ENCODE measurements at regions not wholly inside any gene's neighbourhood (a gene's known extent, or its start where the extent isn't known, plus 50 kb on each side); places are given as distances from the start of the nearest gene placed in this dataset.
"Not testable (repeated sequence)": the region's sequence is repeated elsewhere in the genome, so short reads cannot be mapped to it uniquely, and the experiment has no call there.

DNA sequence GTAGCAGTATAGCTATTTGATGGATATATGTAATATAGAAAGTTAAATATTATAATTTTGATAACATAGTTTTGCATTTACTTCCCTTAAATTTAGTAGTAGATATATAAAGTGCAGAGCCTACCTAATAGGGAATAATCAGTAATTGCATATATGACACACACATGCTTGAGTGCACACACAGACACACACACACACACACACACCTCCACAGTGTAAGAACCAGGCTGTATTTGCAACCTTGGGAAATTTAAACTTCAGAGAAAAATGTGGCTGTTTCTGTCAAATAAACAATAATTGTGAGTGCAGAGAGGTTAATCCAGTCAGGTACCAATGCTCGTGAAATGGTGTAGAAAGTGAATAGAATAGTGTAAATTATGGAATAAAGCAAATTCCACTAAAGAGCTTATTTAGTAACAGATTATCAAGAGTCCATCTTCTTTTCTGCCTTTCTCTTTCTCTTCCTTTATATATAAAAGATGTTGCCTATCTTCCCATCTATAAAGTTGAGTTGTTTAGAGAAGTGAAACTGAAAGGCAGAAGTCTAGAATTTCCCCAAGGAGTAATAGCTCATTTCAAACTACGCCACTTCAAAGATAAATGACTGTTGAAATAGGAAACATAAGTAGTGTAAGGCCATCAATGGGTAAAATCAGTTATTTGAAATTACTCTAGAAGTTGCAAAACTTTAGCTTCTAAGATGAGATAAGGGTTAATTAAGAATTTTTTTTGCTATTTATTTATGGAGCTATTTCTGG lies 273.7 kb downstream of the SRGAP2C start:
- Histone ChIP-seq H3K9ac (ENCODE audit: low read depth in 1 of 2, low read length in 2 of 2) (no peak overlapping the region), H3K27me3 (ENCODE audit: control insufficient read depth in 4 of 4, insufficient read depth in 4 of 4, low read length in 3 of 4) (no peaks in the 10 kb centered on the region), H3K4me3 (ENCODE audit: low read depth in 1 of 3, low read length in 3 of 3) (no peak overlapping the region), H3K27ac (ENCODE audit: low read depth in 1 of 2, low read length in 2 of 2) (no peak overlapping the region), H3K4me1 (ENCODE audit: control insufficient read depth in 4 of 4, insufficient read depth in 4 of 4, low read length in 3 of 4) (no peaks in the 10 kb centered on the region), H3K36me3 (ENCODE audit: control insufficient read depth in 4 of 4, insufficient read depth in 3 of 4, low read depth in 1 of 4, low read length in 3 of 4) (no peaks in the 10 kb centered on the region), H3K9me3 (ENCODE audit: control insufficient read depth in 4 of 4, low read length in 3 of 4) (no peaks in the 10 kb centered on the region)
- TF ChIP-seq TAF1 (conservative IDR thresholded peaks at IDR 0.05), result no peak
- TF ChIP-seq RXRA (IDR thresholded peaks at IDR 0.05), result no peak
- no peak for TF ChIP-seq ZBTB33 (IDR thresholded peaks at IDR 0.05)
- no peak for TF ChIP-seq GABPA (IDR thresholded peaks at IDR 0.05 in 1 of 2, conservative IDR thresholded peaks at IDR 0.05 in 1 of 2)
- TF ChIP-seq HNF4A (conservative IDR thresholded peaks at IDR 0.05), result no peak
- no peak for TF ChIP-seq CTCF (IDR thresholded peaks at IDR 0.05; ENCODE audit: low read depth, low read length, missing input control)
- TF ChIP-seq NR2F2 (IDR thresholded peaks at IDR 0.05), result no peak
- no peak for TF ChIP-seq SP1 (IDR thresholded peaks at IDR 0.05)
- no peak for TF ChIP-seq RAD21 (IDR thresholded peaks at IDR 0.05)
- no peak for TF ChIP-seq HNF4G (IDR thresholded peaks at IDR 0.05)
- no peak for TF ChIP-seq YY1 (IDR thresholded peaks at IDR 0.05)
- TF ChIP-seq ATF3 (IDR thresholded peaks at IDR 0.05), result no peak
- TF ChIP-seq EGR1 (IDR thresholded peaks at IDR 0.05; ENCODE audit: low read depth in 2 of 2), result no peak
- 72% methylated on average over 2 of the region's 2 CpGs for WGBS
- DNase-seq (ENCODE audit: low spot score), result no peak

- Histone ChIP-seq H3K4me3 (ENCODE audit: low read depth in 1 of 3, low read length in 3 of 3) (no peak overlapping the region), H3K36me3 (ENCODE audit: control insufficient read depth in 4 of 4, insufficient read depth in 3 of 4, low read depth in 1 of 4, low read length in 3 of 4) (no peaks in the 10 kb centered on the region), H3K27ac (ENCODE audit: low read depth in 1 of 2, low read length in 2 of 2) (no peak overlapping the region), H3K9me3 (ENCODE audit: control insufficient read depth in 4 of 4, low read length in 3 of 4) (no peaks in the 10 kb centered on the region), H3K27me3 (ENCODE audit: control insufficient read depth in 4 of 4, insufficient read depth in 4 of 4, low read length in 3 of 4) (no peaks in the 10 kb centered on the region), H3K4me1 (ENCODE audit: control insufficient read depth in 4 of 4, insufficient read depth in 4 of 4, low read length in 3 of 4) (no peaks in the 10 kb centered on the region), H3K9ac (ENCODE audit: low read depth in 1 of 2, low read length in 2 of 2) (no peak overlapping the region)
- 88% methylated on average over 2 of the region's 2 CpGs for WGBS
- TF ChIP-seq FOXA2 (IDR thresholded peaks at IDR 0.05), result no peak
- TF ChIP-seq HNF4A (conservative IDR thresholded peaks at IDR 0.05), result no peak
- TF ChIP-seq TAF1 (conservative IDR thresholded peaks at IDR 0.05), result no peak
- TF ChIP-seq YY1 (IDR thresholded peaks at IDR 0.05), result no peak
- no peak for TF ChIP-seq RXRA (IDR thresholded peaks at IDR 0.05)
- TF ChIP-seq EGR1 (IDR thresholded peaks at IDR 0.05; ENCODE audit: low read depth in 2 of 2), result no peak
- no peak for TF ChIP-seq RAD21 (IDR thresholded peaks at IDR 0.05)
- no peak for TF ChIP-seq GABPA (IDR thresholded peaks at IDR 0.05 in 1 of 2, conservative IDR thresholded peaks at IDR 0.05 in 1 of 2)
- no peak for TF ChIP-seq MAX (IDR thresholded peaks at IDR 0.05)
- no peak for TF ChIP-seq SP1 (IDR thresholded peaks at IDR 0.05)
- TF ChIP-seq NR2F2 (IDR thresholded peaks at IDR 0.05), result no peak
- no peak for TF ChIP-seq ATF3 (IDR thresholded peaks at IDR 0.05)
- TF ChIP-seq JUND (IDR thresholded peaks at IDR 0.05), result no peak
- TF ChIP-seq FOXA1 (IDR thresholded peaks at IDR 0.05), result no peak
- no peak for TF ChIP-seq CTCF (IDR thresholded peaks at IDR 0.05; ENCODE audit: low read depth, low read length, missing input control)
- no peak for DNase-seq (ENCODE audit: low spot score)
These were observed 274.5 kb downstream of the SRGAP2C start for GRCh38 chr1:121459235-121459634.

DNA sequence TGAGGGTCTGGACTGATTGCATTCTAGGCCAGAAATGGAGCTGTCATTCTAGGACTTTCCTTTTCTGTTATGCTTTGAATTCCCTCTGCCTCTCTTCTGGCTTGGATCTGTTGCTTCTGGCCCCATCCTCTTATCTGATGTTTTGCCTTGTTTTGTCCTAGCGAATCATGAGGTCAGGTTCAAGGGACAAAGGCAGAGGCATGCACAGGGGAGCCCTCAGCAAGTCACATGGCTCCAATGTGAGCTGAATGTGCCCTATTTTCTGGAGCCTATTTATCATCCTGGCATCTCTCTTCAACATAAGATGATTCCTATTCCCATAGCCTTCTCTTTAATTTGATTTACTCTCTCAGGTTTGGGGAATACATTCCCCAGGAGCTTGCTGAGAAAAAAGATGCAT lies 284.6 kb downstream of the SRGAP2C start:
- not testable (repeated sequence) for H3K4me3 ChIP-seq (ENCODE audit: low read depth in 1 of 3, low read length in 3 of 3); H3K9me3 ChIP-seq (ENCODE audit: control insufficient read depth in 4 of 4, low read length in 3 of 4); DNase-seq (ENCODE audit: low spot score); H3K9ac ChIP-seq (ENCODE audit: low read depth in 1 of 2, low read length in 2 of 2); H3K4me1 ChIP-seq (ENCODE audit: control insufficient read depth in 4 of 4, insufficient read depth in 4 of 4, low read length in 3 of 4); H3K36me3 ChIP-seq (ENCODE audit: control insufficient read depth in 4 of 4, insufficient read depth in 3 of 4, low read depth in 1 of 4, low read length in 3 of 4); H3K27ac ChIP-seq (ENCODE audit: low read depth in 1 of 2, low read length in 2 of 2); H3K27me3 ChIP-seq (ENCODE audit: control insufficient read depth in 4 of 4, insufficient read depth in 4 of 4, low read length in 3 of 4)
- WGBS, result 64% methylated on average over 1 of the region's 1 CpG

DNA sequence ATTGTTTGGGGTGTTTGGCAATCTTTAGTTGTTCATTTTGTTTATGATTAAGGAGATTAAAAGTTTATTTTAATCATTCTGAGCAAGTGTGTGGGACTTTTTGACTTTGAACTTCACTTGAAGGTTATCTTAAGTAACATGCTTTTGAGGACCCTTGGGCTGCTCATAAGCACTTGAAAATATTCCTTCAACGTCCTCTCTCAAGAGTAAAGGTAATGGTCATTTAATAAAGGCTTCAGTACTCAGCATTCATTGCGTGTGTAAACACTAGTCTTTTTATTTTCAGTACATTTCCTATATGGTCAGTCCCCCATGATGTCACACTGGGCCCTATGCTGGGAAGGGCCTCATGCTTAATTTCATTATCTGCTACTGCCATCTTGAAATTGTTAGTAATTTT lies 285.6 kb downstream of the SRGAP2C start:
- H3K4me1 ChIP-seq (ENCODE audit: control insufficient read depth in 4 of 4, insufficient read depth in 4 of 4, low read length in 3 of 4); H3K4me3 ChIP-seq (ENCODE audit: low read depth in 1 of 3, low read length in 3 of 3); H3K9me3 ChIP-seq (ENCODE audit: control insufficient read depth in 4 of 4, low read length in 3 of 4); H3K36me3 ChIP-seq (ENCODE audit: control insufficient read depth in 4 of 4, insufficient read depth in 3 of 4, low read depth in 1 of 4, low read length in 3 of 4); H3K9ac ChIP-seq (ENCODE audit: low read depth in 1 of 2, low read length in 2 of 2); DNase-seq (ENCODE audit: low spot score); H3K27me3 ChIP-seq (ENCODE audit: control insufficient read depth in 4 of 4, insufficient read depth in 4 of 4, low read length in 3 of 4); H3K27ac ChIP-seq (ENCODE audit: low read depth in 1 of 2, low read length in 2 of 2): not testable (repeated sequence)
- 85% methylated on average over 2 of the region's 2 CpGs for WGBS
